Skin of body (tissue), 2 donors: ENCODE measurements at regions not wholly inside any gene's neighbourhood (a gene's known extent, or its start where the extent isn't known, plus 50 kb on each side); places are given as distances from the start of the nearest gene placed in this dataset. TPM values are rescaled to one million over a fixed set of nuclear protein-coding genes. Genes with fewer than 3 reads are reported as not detected.

Source experiments
- DNase-seq: peaks from one replicate; lab custom pipeline; 2025; lab: John Stamatoyannopoulos, UW
- small RNA-seq: library from RNA; depleted of rRNA; stranded (forward); fragments of <200 nt; gene quantifications from one replicate; pipeline ENCODE3, GENCODE V24; 2014; ENCODE audit warnings: low replicate concordance

DNA sequence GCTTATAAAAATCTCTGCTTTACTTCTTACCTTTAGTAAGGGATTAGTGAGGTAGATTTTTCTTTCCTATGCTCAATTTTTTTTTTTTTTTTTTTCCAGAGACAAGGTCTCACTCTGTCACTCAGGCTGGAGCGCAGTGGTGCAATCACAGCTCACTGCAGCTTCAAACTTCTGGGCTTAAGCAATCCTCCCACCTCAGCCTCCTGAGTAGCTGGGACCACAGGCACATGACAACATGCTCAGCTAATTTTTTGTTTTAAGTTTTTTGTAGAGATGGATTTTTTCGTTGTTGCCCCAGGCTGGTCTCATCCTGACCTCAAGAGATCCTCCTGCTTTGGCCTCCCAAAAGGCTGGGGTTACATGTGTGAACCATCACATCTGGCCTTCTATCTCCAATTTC lies 58.9 kb upstream of the RREB1 start:
- no peak for DNase-seq

DNA sequence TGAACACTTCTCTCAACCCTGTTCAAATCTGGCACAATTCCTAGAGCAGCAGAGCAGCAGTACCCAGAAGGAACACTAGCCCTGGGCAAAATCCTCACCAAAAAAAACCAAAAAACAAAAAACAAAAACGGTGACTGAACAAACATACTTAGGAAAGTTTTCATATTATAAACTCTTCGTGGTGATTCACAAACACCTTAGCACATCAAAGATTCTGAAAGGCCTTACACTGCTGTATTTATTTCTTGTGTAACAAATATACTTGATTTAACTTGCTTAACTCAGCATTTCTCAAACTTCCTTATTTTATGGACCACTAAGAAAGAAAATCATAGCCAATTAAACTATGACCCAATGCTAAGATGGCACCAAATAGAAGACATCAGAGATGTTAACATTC lies 57.8 kb upstream of the RREB1 start:
- DNase-seq = no peak

- peak; percentile 26 for DNase-seq
These were observed 56.6 kb upstream of the RREB1 start for GRCh38 chr6:7050872-7051779.

GRCh38 chr6:7051780-7052442 lies 55.9 kb upstream of the RREB1 start:
- peak; percentile 32 for DNase-seq

DNA sequence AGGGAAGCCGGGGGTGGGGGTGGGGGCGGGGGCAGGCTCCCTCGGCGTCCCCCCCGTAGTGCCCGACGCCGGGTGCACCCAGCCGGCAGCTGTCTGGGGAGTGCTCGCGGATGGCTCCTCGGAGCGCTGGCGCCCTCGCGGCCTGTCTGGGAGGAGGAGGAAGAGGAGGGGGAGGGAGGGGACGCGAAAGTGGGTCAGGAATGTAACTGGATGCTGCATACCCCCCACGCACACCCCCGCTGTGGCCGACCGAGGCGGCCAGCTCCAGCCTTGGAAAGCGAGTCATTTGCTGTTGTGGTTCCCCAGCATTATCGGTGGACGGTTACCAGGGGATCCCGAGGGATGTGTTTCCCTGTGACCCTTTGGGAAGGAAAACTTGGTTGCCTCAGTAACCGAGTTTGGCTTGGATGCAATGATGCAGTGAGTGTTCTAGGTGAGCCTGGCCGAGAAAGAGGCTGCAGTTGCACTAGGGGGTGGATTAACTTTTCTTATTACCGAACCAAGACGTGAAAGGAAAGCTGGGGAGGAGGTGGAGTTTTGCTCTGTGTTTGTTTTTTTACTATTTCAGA lies 55.2 kb upstream of the RREB1 start:
- DNase-seq = peak; percentile 13

DNA sequence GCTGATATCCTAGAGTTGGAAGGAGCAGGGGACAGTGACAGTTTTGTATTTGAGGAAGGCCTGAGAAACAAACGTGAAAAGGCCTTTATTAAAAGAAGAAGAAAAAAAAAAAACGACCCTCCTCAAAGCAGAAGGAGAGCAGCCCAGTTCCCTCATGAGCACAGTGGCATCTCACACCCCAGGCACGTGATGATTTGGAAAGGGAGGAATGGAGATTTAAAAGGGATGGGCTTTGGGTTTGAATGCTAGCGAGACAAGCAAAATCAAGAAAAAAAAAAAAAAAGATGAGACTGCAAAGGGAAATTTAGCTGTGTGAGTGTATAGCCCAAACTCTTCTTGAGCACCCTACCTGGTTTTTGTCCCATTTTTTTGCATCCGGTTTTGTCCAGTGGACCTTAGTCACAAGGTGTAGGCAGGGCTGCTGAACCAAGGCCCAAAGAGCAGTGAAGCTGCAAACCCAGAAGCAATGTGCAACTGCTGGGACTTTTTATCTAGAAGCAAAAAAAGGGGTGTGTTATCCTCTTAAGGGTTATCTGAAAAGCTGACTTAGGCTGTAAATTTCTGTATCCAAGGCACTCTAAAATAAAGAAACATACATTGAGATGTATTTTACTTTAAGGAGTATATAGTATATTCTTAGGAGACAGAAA lies 54.5 kb upstream of the RREB1 start:
- no peak for DNase-seq

Small RNAs in the stretch of these regions (small RNA-seq; reads per million reads assigned to genes)
- gene RN7SL554P = not detected
